Mesenchymal stem cell (in vitro differentiated cells and primary cell): ENCODE measurements at regions not wholly inside any gene's neighbourhood (a gene's known extent, or its start where the extent isn't known, plus 50 kb on each side); places are given as distances from the start of the nearest gene placed in this dataset.

Source experiments
- DNase-seq: peaks from one replicate; pipeline ENCODE4 v3.0.0-alpha.2; 2013
- H2AFZ ChIP-seq: one replicate; pipeline ENCODE4 v1.6.1; 2013; ENCODE audit warnings: low read depth, mild to moderate bottlenecking, control low read depth, inconsistent platforms, low read length, moderate library complexity
- H2AK5ac ChIP-seq: 2 replicates; pipeline ENCODE4 v1.6.1; 2013; ENCODE audit warnings: low read length, moderate library complexity, mild to moderate bottlenecking, inconsistent platforms; ENCODE audit not compliant: severe bottlenecking
- H2BK120ac ChIP-seq: one replicate; pipeline ENCODE4 v1.6.1; 2013; ENCODE audit warnings: low read depth, mild to moderate bottlenecking, inconsistent platforms, low read length, moderate library complexity
- H2BK12ac ChIP-seq, 2 experiments: one replicate each; pipeline ENCODE4 v1.6.1; 2013; ENCODE audit warnings: inconsistent platforms in 2 of 2, low read length in 2 of 2, mild to moderate bottlenecking in 2 of 2, moderate library complexity in 2 of 2, control low read depth in 1 of 2
- H2BK15ac ChIP-seq: one replicate; pipeline ENCODE4 v1.6.1; 2013; ENCODE audit warnings: mild to moderate bottlenecking, low read depth, inconsistent platforms; ENCODE audit not compliant: poor library complexity, severe bottlenecking
- H2BK5ac ChIP-seq: 2 replicates; pipeline ENCODE4 v1.6.1; 2013; ENCODE audit warnings: low read depth, mild to moderate bottlenecking, low read length, control low read depth, inconsistent platforms; ENCODE audit not compliant: poor library complexity, severe bottlenecking
- H3K14ac ChIP-seq, 2 experiments: one replicate each; pipeline ENCODE4 v1.6.1; 2013; ENCODE audit warnings: inconsistent platforms in 2 of 2, low read length in 2 of 2, control low read depth in 1 of 2, mild to moderate bottlenecking in 1 of 2, moderate library complexity in 1 of 2
- H3K18ac ChIP-seq, 2 experiments: one replicate each; pipeline ENCODE4 v1.6.1; 2013; ENCODE audit warnings: inconsistent platforms in 2 of 2, low read length in 2 of 2, control low read depth in 1 of 2, low read depth in 1 of 2, mild to moderate bottlenecking in 1 of 2
- H3K23ac ChIP-seq, 2 experiments: one replicate each; pipeline ENCODE4 v1.6.1; 2013; ENCODE audit warnings: inconsistent platforms in 2 of 2, low read length in 2 of 2, mild to moderate bottlenecking in 2 of 2, moderate library complexity in 2 of 2, control low read depth in 1 of 2
- H3K27ac ChIP-seq: 2 replicates; pipeline ENCODE4 v1.5.1; 2013; ENCODE audit warnings: mild to moderate bottlenecking, moderate library complexity, low read length, control low read depth, inconsistent platforms; ENCODE audit not compliant: poor library complexity, severe bottlenecking
- H3K27me3 ChIP-seq, 2 experiments: 2 replicates each; pipeline versions ENCODE4 v1.6.1 to v1.7.0; 2013; ENCODE audit warnings: low read length in 2 of 2, mild to moderate bottlenecking in 2 of 2, moderate library complexity in 2 of 2, control low read depth in 1 of 2, inconsistent platforms in 1 of 2; ENCODE audit not compliant: control insufficient read depth in 1 of 2, insufficient read depth in 1 of 2
- H3K36me3 ChIP-seq, 2 experiments: 2 replicates each; pipeline versions ENCODE4 v1.6.1 to v1.7.0; 2013; ENCODE audit warnings: low read length in 2 of 2, control low read depth in 1 of 2, inconsistent platforms in 1 of 2, low read depth in 1 of 2, mild to moderate bottlenecking in 1 of 2; ENCODE audit not compliant: insufficient read depth in 2 of 2, control insufficient read depth in 1 of 2
- H3K4ac ChIP-seq, 2 experiments: one replicate each; pipeline ENCODE4 v1.6.1; 2013; ENCODE audit warnings: inconsistent platforms in 2 of 2, low read length in 2 of 2, mild to moderate bottlenecking in 2 of 2, moderate library complexity in 2 of 2, control low read depth in 1 of 2, low read depth in 1 of 2
- H3K4me1 ChIP-seq: 2 replicates; pipeline ENCODE4 v1.6.1; 2013; ENCODE audit warnings: low read depth, low read length, control low read depth; ENCODE audit not compliant: control insufficient read depth, insufficient read depth
- H3K4me2 ChIP-seq: 2 replicates; pipeline ENCODE4 v1.6.1; 2013; ENCODE audit warnings: low read length, mild to moderate bottlenecking, inconsistent platforms; ENCODE audit not compliant: poor library complexity, severe bottlenecking
- H3K4me3 ChIP-seq, 2 experiments: 2 replicates each; pipeline versions ENCODE4 v1.5.1 to v1.7.0; 2013; ENCODE audit warnings: low read length in 2 of 2, mild to moderate bottlenecking in 2 of 2, control low read depth in 1 of 2, low read depth in 1 of 2; ENCODE audit not compliant: insufficient read depth in 1 of 2
- H3K79me1 ChIP-seq: replicated peaks from 2 replicates; pipeline ENCODE4 v1.6.1; 2013; ENCODE audit warnings: mild to moderate bottlenecking, control low read depth, low read length, inconsistent platforms; ENCODE audit not compliant: poor library complexity, severe bottlenecking
- H3K9ac ChIP-seq: 2 replicates; pipeline ENCODE4 v1.7.0; 2013; ENCODE audit warnings: mild to moderate bottlenecking, low read length, moderate library complexity
- H3K9me3 ChIP-seq: 2 replicates; pipeline ENCODE4 v1.7.0; 2013; ENCODE audit warnings: mild to moderate bottlenecking, low read length; ENCODE audit not compliant: control insufficient read depth
- H4K8ac ChIP-seq: one replicate; pipeline ENCODE4 v1.6.1; 2013; ENCODE audit warnings: inconsistent platforms, mild to moderate bottlenecking, low read length, moderate library complexity
- H4K91ac ChIP-seq: one replicate; pipeline ENCODE4 v1.6.1; 2013; ENCODE audit warnings: mild to moderate bottlenecking, low read length, inconsistent platforms
- WGBS: methylation state at CpG from one replicate; pipeline ENCODE4 v1.1.7; 2013; ENCODE audit warnings: mixed read lengths; 5-methylcytosine and 5-hydroxymethylcytosine counted together

GRCh38 chr20:39532205-39532604, 570.1 kb downstream of the DHX35 start:
- DNase-seq = no peak
- H2BK12ac ChIP-seq = no peak overlapping the region
- H3K4me1 ChIP-seq = no peaks in the 10 kb centered on the region
- no peak overlapping the region for H3K4me3 ChIP-seq
- no peaks in the 10 kb centered on the region for H3K9me3 ChIP-seq
- H3K23ac ChIP-seq = no peak overlapping the region
- no peak overlapping the region for H3K9ac ChIP-seq
- H2BK5ac ChIP-seq = no peak overlapping the region
- no peak overlapping the region for H2BK120ac ChIP-seq
- 70% methylated on average over 1 of the region's 1 CpG for WGBS
- no peak overlapping the region for H3K4ac ChIP-seq
- H2AK5ac ChIP-seq = no peak overlapping the region
- H3K27ac ChIP-seq = no peak overlapping the region
- H4K8ac ChIP-seq = no peak overlapping the region
- no peaks in the 10 kb centered on the region for H3K79me1 ChIP-seq
- no peak overlapping the region for H3K4me2 ChIP-seq
- H4K91ac ChIP-seq = no peak overlapping the region
- no peak overlapping the region for H3K14ac ChIP-seq
- no peaks in the 10 kb centered on the region for H3K27me3 ChIP-seq
- no peak overlapping the region for H3K18ac ChIP-seq
- H3K36me3 ChIP-seq = no peaks in the 10 kb centered on the region
- no peak overlapping the region for H2BK15ac ChIP-seq
- H2AFZ ChIP-seq = no peak overlapping the region

GRCh38 chr20:39528436-39528835, 566.3 kb downstream of the DHX35 start:
- no peak overlapping the region for H4K8ac ChIP-seq
- H3K79me1 ChIP-seq = no peaks in the 10 kb centered on the region
- no peak overlapping the region for H4K91ac ChIP-seq
- no peak overlapping the region for H2AK5ac ChIP-seq
- H2BK12ac ChIP-seq = no peak overlapping the region
- no peak overlapping the region for H3K4me2 ChIP-seq
- H3K4me1 ChIP-seq = no peaks in the 10 kb centered on the region
- no peak overlapping the region for H2AFZ ChIP-seq
- no peaks in the 10 kb centered on the region for H3K36me3 ChIP-seq
- no peak overlapping the region for H3K4me3 ChIP-seq
- H3K23ac ChIP-seq = no peak overlapping the region
- DNase-seq = no peak
- H2BK15ac ChIP-seq = no peak overlapping the region
- H3K4ac ChIP-seq = no peak overlapping the region
- H2BK5ac ChIP-seq = no peak overlapping the region
- H3K14ac ChIP-seq = no peak overlapping the region
- 72% methylated on average over 4 of the region's 4 CpGs for WGBS
- no peak overlapping the region for H3K27ac ChIP-seq
- H3K18ac ChIP-seq = no peak overlapping the region
- no peaks in the 10 kb centered on the region for H3K9me3 ChIP-seq
- no peak overlapping the region for H2BK120ac ChIP-seq
- no peaks in the 10 kb centered on the region for H3K27me3 ChIP-seq
- no peak overlapping the region for H3K9ac ChIP-seq

- Histone ChIP-seq H2AFZ (no peak overlapping the region), H3K4me2 (no peak overlapping the region), H2BK12ac (no peak overlapping the region), H2BK15ac (no peak overlapping the region), H3K9me3 (no peaks in the 10 kb centered on the region), H3K23ac (no peak overlapping the region), H3K27me3 (no peaks in the 10 kb centered on the region), H3K14ac (no peak overlapping the region), H2AK5ac (no peak overlapping the region), H4K91ac (no peak overlapping the region), H3K27ac (no peak overlapping the region), H3K36me3 (no peaks in the 10 kb centered on the region), H3K79me1 (no peaks in the 10 kb centered on the region), H2BK5ac (no peak overlapping the region), H3K4ac (no peak overlapping the region), H3K18ac (no peak overlapping the region), H3K4me1 (no peaks in the 10 kb centered on the region), H3K4me3 (peak overlapping the region in 1 of 2 experiments; percentile 17), H2BK120ac (no peak overlapping the region), H4K8ac (no peak overlapping the region), H3K9ac (peak overlapping the region; percentile 78)
- 65% methylated on average over 4 of the region's 4 CpGs for WGBS
- no peak for DNase-seq
Observed at GRCh38 chr20:39524371-39524911, 562.3 kb downstream of the DHX35 start.

GRCh38 chr20:39523405-39523804, 561.3 kb downstream of the DHX35 start:
- H3K27ac ChIP-seq = no peak overlapping the region
- H2AFZ ChIP-seq = no peak overlapping the region
- H3K4me2 ChIP-seq = no peak overlapping the region
- H3K79me1 ChIP-seq = no peaks in the 10 kb centered on the region
- no peaks in the 10 kb centered on the region for H3K27me3 ChIP-seq
- H3K36me3 ChIP-seq = no peaks in the 10 kb centered on the region
- no peak overlapping the region for H2AK5ac ChIP-seq
- H4K91ac ChIP-seq = no peak overlapping the region
- H2BK12ac ChIP-seq = no peak overlapping the region
- no peaks in the 10 kb centered on the region for H3K9me3 ChIP-seq
- H3K4me3 ChIP-seq = no peak overlapping the region
- no peak overlapping the region for H3K23ac ChIP-seq
- H2BK15ac ChIP-seq = no peak overlapping the region
- no peak overlapping the region for H4K8ac ChIP-seq
- no peak overlapping the region for H3K9ac ChIP-seq
- WGBS = 56% methylated on average over 1 of the region's 1 CpG
- H2BK120ac ChIP-seq = no peak overlapping the region
- H3K14ac ChIP-seq = no peak overlapping the region
- no peaks in the 10 kb centered on the region for H3K4me1 ChIP-seq
- DNase-seq = no peak
- H3K18ac ChIP-seq = no peak overlapping the region
- no peak overlapping the region for H3K4ac ChIP-seq
- no peak overlapping the region for H2BK5ac ChIP-seq
